ENCODE measurements at regions not wholly inside any gene's neighbourhood (a gene's known extent, or its start where the extent isn't known, plus 50 kb on each side); places are given as distances from the start of the nearest gene placed in this dataset.

DNA sequence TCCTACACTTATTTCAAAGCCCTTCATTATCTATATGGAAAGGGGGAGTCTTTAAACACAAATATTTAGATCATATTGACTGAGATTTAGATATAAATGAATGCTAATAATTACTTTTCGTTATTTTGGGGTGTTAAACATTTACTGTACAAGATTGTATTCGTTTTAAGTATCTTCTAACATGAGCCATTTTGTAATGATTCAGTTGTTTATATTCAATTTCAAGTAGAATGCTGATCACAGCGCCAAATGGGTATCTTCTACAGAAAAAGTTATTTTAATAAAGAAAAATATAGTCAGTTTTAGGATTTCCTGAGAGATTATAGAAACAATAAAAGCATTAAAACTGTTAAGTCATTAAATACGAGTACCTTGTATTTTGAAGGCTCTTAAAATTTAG lies 104.5 kb upstream of the HNRNPU start:
- TF ChIP-seq CTCF (IDR thresholded peaks at IDR 0.05 in 4 of 5, conservative IDR thresholded peaks at IDR 0.05 in 1 of 5) = no peak
- TF ChIP-seq POLR2A (IDR thresholded peaks at IDR 0.05) = no peak
